Smooth muscle cell of the brain vasculature (primary cell): ENCODE measurements at regions not wholly inside any gene's neighbourhood (a gene's known extent, or its start where the extent isn't known, plus 50 kb on each side); places are given as distances from the start of the nearest gene placed in this dataset.

Source experiments
- DNase-seq: peaks from one replicate; pipeline ENCODE4 v3.0.0-alpha.2; 2012; ENCODE audit warnings: low read depth, low spot score

DNA sequence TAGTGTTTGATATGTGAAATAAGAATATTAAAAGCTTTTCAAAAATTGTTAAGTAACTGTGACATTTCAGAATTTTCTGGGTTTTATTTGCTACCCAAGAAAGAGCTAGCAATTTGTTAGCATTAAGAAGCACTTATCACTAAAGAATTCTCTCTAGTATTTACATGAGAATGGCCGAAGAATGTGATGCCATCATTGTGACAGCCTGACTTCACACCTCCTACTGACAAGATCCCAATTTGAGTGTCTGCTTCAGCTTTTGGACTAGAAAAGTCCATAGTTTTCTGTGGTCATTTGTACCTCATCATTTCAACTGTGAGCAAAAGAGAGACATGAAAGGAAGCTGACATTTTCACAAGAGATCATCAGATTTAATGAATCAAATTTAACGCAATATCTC, 548.1 kb upstream of the AGTR1 start:
- no peak for DNase-seq

DNA sequence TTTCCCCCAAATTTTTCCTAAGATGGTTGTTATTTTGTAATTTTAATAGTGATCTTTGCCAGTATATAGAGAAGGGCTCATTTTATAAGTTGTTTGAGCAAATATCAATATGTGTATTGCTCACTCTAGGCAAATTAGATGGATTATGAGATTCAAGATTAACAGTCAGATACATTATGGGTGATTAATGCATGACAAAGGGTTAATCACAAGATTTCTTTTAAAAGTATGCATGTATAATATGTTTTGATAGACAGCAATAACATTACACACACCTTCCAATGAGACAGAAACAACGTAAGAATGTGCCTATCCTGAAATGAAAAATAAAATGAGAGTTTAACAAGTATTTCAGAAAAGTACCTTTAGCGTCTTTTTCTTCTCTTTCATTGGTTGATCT, 547.6 kb upstream of the AGTR1 start:
- no peak for DNase-seq

DNA sequence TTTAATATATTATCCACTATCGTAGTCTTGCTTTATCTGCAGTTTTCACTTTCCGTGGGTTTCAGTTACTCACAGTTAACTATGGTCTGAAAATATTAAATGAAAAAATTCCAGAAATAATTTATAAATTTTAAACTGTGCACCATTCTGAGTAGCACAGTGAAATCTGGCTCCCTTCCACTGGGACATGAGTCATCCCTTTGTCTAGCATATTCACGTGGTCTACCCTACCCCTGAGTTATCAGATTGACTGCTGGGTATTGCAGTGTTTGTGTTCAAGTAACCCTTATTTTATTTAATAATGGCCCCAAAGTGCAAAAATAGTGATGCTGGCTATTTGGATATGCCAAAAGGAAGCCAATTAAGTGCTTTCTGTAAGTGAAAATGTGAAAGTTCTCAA, 539.5 kb upstream of the AGTR1 start:
- peak; percentile 57 for DNase-seq

DNA sequence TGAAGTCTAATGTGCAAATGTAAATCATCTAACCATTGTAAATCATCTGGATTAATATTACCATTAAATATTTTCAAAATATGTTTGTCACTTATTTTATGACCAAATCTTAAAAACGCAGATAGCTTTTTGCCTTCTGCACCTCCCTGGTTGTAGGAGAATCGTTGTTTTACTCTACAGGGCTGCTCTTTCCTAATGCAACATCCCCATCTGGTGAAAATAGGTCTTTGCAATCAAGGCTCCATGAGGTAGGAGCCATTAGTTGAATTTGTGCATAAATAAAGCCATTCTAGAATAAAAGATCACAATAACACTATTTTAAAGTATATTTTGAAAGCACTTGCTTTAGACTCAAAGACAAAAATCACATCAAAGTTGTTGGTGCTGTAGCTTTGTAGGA, 535.6 kb upstream of the AGTR1 start:
- no peak for DNase-seq

DNA sequence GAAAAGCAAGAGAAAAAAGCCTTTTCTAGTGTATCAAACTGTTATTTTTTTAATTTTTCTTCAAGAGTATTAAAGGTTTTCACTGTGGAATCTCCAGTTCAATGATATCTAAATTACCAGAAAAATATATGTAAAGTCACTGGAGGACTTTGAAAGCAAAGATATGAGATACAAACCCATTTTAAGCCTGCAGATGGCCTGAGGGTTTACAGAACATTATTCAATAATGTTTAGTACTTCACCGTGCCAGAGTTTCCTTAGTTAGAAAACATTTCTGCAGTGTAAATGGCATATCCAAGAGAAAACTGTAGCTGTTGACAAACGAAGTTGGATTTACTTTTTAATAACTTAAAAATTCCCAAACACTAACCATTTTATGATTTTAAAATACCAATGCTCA, 529.4 kb upstream of the AGTR1 start:
- DNase-seq: no peak

DNA sequence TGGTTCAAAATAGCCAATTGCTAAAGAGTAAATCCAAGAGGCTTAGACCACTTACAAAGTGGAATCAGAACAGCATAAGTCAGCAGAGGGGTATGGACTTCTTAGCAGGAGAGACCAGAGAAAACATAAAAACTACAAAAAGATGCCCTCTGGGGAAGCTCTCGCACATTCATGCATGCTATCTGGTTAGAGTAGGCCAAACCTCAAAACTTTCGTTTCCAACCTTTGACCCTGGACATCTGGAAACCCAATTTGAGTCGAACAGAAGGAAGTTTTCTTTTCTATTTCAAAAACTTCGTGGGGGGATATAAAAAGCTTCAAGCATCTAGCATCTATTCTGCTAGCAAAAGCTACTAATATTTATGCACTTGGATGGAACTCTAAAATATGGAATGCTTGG, 523.9 kb upstream of the AGTR1 start:
- peak; percentile 91 for DNase-seq

DNA sequence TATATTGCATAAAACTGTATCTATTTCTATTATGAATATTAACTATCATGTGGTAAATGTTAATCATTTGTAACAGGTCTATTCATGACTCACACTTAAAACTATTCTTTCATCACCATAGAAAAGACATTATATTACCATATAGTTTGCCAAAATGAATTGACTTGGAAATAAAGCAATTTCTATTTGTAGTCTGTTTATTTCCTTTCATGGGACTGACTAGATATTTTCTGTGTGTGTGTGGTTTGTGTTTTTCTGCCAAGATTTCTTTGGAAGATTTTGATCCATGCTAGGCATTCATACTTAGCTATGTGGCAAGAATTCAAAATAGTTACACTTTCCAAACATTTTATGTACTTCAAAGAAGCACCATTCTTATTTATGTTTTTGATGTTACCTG, 522.5 kb upstream of the AGTR1 start:
- no peak for DNase-seq

DNA sequence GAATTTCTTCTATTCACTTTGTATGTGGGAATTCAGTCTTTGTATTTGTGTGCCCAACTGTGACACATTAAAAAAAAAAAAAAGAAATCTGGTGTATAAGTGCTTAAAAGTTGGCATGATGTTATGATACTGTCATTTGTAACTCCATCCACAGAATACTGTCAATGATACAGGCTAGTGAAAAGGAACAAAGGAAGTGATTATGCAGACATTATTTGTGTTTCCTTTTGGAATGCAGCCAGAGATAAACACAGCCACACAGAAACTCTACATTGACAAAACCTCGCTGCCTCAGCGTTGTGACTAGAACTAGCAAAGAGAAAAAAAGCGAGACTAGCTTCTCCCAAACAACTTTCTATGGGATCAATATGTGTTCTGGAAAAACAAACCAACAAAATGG, 519.2 kb upstream of the AGTR1 start:
- DNase-seq: no peak

DNA sequence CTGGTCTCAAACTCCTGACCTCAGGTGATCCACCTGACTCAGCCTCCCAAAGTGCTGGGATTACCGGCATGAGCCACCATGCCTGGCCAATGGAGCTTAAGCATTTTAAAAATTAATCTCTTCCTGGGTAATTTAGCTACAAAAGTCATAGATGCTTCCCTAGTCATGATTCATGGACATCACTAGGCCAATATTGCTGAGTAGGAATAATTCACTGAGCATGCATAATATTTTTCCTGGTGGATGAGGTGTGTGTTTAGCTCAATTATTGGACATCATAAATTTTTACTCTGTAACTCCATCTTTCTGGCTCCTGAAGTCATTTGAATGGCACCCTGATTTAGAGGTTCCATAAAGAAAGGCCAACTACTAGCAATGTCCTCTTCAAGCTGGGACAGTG, 512.9 kb upstream of the AGTR1 start:
- no peak for DNase-seq

DNA sequence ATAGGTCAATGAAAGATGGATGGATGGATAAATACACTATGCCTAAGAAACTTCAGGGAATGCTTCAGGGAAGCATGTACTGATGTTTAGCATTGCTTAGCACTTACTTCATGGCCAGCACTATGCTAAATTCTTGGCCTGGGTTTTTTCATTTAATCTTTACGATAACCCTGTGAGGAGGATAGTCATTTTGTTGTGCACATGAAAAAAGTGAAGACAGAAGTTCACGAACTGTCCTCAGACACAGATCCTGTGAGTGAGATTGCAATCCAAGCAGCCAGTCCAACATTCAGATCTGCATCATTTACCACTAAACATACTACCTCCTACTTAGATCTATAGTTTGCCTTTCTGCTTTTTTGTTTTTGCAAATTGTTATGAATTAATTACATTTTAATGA, 510.8 kb upstream of the AGTR1 start:
- DNase-seq: no peak

DNA sequence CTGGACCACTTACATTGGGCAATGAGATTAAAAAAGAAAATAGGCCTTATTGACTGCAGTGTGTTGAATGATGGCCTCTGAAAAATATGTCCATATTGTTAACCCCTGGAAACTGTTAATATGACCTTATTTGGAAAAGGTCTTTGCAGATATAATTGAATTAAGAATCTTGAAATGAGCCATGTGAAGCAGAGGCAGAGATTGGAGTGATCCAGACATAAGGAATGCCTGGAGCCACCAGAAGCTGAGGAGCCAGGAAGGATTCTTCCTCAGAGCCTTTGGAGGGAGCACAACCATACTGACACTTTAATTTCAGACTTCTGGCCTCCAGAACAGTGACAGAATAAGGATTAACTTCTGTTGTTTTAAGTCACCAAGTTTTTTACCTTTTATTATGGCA, 510.4 kb upstream of the AGTR1 start:
- DNase-seq: no peak

DNA sequence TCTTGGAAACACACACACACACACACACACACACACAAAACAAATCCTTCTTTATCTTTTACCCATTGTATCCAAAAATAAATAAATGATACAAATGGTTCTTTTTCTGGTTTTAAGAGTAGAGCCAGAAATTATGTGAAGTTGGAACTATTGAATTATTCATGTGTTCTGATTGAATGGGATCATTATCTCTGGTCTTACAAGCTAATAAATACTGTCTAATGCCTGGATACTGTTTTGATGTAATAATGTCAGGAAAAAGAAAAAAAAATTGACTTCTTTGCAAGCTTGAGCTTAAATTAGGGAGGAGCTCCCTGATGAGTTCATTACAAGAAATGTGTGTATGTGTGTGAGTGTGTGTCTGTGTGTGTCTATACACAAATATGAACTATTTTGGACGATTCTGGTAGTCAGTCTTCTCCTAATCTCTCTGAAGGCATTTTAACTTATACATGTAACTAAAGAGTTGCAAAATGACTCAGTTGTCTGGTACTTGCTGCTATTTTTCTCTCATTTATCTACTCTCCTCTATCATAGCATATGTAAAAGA, 507.2 kb upstream of the AGTR1 start:
- no peak for DNase-seq

DNA sequence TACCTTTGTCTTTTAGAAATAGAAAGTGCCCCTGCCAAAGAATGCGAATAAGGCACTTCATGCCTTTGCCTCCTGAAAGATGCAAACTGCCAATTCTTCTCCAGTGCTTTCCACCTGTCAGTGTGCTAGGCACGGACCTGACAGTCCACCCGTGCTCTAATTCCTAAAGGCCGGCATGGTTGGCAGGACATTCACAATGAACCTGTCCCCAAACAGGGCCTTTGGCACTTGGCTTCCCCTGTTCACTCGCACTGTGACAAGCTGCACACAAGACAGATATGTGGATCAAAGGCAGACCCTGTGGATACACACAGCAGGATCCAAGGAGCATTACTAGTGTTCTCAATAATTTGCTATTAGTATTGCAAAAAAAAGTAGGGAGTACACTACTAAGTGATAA, 505.7 kb upstream of the AGTR1 start:
- DNase-seq: no peak

DNA sequence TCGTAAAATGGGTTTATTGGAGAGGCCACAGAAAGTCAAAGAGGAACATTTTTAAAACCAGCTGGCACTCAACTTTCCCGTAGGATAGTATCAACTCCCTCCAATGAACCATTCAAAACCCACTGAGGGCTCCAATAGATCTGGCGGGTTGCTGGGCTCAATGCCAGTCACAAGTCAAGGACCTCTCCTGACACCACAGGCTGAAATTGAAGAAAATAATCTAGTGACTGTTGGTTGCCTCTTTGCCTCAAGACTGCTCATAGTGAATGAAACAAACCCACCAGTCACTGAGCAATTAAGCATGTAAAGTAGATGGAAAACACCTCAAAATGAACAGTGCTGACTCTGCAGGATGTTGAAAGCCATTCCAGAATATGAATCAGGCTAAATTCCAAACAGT, 500.6 kb upstream of the AGTR1 start:
- DNase-seq: no peak

DNA sequence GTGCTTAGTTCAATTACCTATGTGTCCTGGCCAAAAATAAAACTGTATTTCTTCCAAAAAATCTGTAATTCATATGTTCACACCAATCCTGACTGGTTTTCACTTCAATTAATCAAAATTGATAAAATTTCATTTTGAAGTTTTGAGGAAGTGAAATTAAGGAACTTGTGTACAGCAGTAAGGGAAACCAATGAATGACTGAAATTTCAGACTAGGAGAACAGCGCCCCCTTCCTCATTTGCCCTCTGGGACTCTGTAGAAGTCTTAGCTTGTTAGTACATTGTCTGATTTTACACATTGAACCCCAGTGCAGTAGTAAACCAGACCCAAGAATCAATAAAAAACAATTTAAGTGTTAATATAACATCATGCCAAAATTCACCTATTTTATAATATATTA, 495.3 kb upstream of the AGTR1 start:
- no peak for DNase-seq

DNA sequence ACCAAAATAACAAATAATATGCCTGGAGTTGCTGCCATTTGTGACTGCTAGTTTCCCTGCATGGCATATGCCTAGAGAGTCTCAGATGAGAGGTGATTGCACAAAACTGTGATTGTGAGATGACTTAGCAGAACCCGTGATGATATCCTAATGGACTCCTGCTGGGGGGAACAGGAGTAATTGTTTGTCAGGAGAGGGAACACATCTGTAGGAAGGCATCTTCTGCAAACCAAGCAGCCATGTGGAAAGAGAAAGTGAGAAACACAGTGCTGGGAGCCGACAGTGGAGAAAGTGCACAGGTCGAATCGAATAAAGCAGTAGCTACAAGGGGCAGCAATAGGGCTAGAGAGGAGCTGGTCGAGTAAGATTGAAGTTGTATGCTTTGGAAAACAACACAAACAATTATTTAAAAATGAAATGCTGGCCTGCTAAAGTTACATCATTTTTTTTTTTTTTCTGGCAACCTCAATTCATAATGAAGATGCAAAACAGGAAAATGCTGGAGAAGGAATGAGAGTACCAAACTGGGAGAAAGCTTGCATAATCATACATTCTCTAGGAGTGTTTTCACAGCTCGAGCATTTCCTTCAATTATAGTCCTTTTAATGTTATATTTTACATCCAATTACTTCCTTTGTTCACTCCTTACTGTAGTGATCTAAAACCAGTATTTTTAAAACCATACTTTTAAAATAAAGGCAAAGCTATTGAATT, 494.2 kb upstream of the AGTR1 start:
- no peak for DNase-seq

DNA sequence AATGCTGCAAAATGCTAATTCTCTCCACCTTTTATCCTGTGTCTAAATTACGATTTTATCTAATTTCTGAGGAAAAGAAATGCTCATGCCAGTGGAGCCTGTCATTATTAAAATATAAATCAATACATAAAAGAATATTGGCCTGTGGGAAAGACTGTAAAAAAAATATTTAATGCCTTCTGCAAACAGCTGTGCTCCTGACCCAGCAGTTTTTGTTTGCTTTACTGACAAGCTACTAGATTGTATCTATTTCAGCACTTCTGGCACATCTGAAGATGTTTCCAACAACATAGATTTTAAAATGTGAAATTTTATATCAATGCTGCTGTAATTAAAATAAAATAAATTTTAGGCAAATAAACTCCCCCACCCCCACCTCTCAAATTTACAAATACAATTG, 493.6 kb upstream of the AGTR1 start:
- DNase-seq: no peak

DNA sequence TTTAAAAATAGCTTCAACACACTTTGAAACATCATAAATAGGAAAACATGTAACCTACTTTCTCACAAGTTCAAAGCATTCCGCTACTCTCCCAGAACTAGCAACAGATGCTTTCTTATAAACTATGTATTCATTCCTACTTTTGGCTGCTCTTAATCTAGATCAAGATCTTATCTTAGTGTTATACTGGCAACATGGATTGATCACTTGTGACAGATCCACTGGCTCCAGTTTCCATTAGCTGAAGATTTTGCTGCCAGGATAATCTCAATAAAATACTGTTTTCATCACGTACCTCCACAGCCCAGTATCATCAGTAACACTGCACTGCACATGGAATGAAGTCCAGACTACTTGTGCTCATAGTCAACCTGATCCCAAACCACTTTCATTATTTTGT, 491.7 kb upstream of the AGTR1 start:
- no peak for DNase-seq

DNA sequence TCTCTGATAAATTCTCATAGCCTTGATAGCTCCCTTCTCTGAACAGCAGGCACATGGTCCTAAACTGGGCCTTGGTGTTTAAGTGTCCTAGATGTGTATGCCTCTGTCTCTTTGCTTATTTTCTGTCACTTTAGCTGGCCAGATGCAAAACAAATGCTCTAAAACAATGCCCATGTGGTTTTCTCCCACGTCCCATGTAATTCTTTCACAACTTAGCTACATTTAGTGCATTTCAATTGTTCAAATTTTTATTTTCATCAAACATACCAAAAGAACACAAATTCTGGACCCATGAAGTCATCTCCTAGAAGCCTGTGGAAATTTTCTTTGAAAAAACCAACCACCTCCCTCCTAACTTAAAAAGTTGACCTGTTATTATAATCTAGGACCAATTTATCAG, 491.3 kb upstream of the AGTR1 start:
- no peak for DNase-seq

DNA sequence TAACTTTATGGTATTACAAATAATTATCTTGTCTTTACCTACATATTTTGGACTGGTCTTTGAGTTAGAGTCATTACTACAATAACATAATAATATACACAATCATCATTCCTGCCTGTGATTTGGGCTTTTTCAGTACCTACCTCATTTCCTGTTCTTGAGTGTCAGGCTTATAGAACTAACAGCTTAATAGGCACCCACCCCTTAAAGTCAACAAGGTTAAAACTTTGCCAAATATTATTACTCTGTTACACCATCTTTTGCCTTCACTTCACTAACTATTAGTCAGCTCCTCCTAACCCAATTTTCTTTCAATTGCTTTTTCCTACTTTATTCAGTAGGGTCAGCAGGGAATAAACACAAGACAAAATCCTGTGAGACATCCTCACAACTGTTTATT, 488.7 kb upstream of the AGTR1 start:
- no peak for DNase-seq

DNA sequence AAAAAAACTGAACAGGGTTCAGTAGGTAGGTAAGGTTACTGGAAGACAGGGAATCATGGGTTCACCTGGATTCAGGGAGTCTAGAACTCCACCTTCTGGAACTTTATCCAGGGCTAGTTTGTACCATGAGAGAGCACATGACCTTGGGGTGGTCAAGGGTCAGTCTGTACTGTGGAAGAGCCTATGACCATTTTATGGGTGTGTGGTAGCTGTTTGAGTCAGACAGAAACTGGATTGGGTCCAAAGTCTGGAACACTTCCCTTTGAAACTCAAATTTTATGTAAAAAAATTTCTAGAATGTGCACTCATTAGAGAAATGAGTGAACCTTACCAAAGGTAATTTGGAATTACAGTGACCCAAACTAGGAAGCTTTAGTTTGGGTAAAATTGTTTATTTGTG, 486.0 kb upstream of the AGTR1 start:
- DNase-seq: no peak

DNA sequence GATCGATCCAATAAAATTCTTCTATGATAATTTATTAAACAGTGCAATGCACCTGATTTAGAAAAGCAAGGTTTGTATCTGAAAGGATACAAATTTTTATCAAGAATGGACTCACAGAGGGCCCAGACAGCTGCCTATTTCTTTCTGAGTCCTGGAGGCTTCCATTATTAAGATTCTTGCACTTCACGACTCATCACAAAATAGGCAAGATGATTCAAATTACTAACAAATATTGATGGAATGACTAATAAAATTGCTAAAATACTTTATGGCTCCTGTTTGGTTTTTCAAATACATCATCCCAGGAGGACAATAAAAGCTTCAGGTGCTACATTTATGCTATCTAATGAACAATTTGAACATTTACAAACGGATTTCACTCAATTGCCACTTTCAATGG, 483.0 kb upstream of the AGTR1 start:
- no peak for DNase-seq

DNA sequence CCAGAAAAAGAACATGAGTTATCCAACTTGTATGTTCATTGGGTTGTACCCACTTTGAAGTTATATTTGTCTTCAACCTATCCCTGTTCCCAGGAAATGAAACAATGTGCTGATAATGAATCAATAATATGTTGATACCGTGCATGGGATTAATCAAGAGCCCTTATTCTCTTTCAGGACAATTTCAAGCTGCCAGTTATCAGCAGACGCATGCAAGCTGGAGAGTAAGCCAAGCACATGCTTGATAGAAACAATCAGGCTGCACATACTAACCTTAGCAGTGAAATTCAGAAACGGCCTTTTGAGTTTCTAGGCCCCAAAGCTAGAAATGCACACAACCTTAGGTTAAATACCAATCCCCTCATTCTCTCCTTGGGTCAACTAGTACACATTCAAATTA, 480.4 kb upstream of the AGTR1 start:
- no peak for DNase-seq

DNA sequence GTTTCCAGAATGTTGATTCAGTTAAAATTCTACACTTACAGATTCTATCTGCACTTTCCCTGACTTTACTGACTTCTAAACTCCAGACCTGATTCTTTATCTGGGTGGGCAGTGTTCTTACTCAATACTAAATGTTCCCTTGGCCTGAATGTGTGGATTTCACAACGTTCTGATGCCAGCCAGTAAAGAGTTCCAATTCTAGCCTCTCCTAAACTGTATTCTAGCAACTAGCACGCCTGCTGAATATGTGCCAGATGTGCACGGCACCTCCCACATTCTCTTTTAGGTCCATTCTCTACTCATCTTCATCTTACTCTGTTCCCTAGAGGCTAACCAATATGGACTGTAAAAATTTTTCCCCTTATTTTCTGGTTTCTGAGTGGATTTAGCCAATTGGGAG, 479.5 kb upstream of the AGTR1 start:
- DNase-seq: no peak
